Fibroblast of lung (primary cell): ENCODE measurements at regions not wholly inside any gene's neighbourhood (a gene's known extent, or its start where the extent isn't known, plus 50 kb on each side); places are given as distances from the start of the nearest gene placed in this dataset.

Experiments used
- DNase-seq, 2 donors: peaks; one replicate each; pipeline versions ENCODE4 v3.0.0 to v3.0.0-alpha.2; 2010; ENCODE audit warnings: low read depth in 2 of 2
- H2AFZ ChIP-seq: 2 replicates; pipeline ENCODE4 v1.5.1; 2012; ENCODE audit warnings: low read length, control low read depth, inconsistent platforms
- H3K27ac ChIP-seq: 2 replicates; pipeline ENCODE4 v1.5.1; 2011; ENCODE audit warnings: low read length, control low read depth; ENCODE audit not compliant: insufficient read depth
- H3K27me3 ChIP-seq: 2 replicates; pipeline ENCODE4 v1.5.1; 2011; ENCODE audit warnings: mild to moderate bottlenecking, low read length; ENCODE audit not compliant: control insufficient read depth, insufficient read depth
- H3K36me3 ChIP-seq: 2 replicates; pipeline ENCODE4 v1.5.1; 2011; ENCODE audit warnings: low read length; ENCODE audit not compliant: control insufficient read depth, insufficient read depth
- H3K4me1 ChIP-seq: 2 replicates; pipeline ENCODE4 v1.5.1; 2011; ENCODE audit warnings: low read length; ENCODE audit not compliant: control insufficient read depth, insufficient read depth; ENCODE audit errors: extremely low read depth
- H3K4me2 ChIP-seq: 2 replicates; pipeline ENCODE4 v1.5.1; 2011; ENCODE audit warnings: low read length, control low read depth; ENCODE audit not compliant: insufficient read depth; ENCODE audit errors: extremely low read depth
- H3K4me3 ChIP-seq, 4 experiments: fragments of 200-600 bp in 1 of 4; sonication (generic) in 1 of 4; replicated peaks in 1 of 4; 2 replicates each; pipeline ENCODE4 v1.5.1; 2011 to 2016; ENCODE audit warnings: low read length in 4 of 4, low read depth in 3 of 4, mild to moderate bottlenecking in 3 of 4, control low read depth in 2 of 4, inconsistent platforms in 1 of 4, mixed read lengths in 1 of 4; ENCODE audit not compliant: insufficient read depth in 1 of 4; ENCODE audit errors: control extremely low read depth in 1 of 4
- H3K79me2 ChIP-seq: 2 replicates; pipeline ENCODE4 v1.5.1; 2012; ENCODE audit warnings: mild to moderate bottlenecking, low read length, inconsistent platforms; ENCODE audit not compliant: control insufficient read depth, insufficient read depth
- H3K9ac ChIP-seq: 2 replicates; pipeline ENCODE4 v1.5.1; 2011; ENCODE audit warnings: mild to moderate bottlenecking, low read length, control low read depth; ENCODE audit not compliant: insufficient read depth
- H3K9me3 ChIP-seq: 2 replicates; pipeline ENCODE4 v1.5.1; 2012; ENCODE audit warnings: low read depth, low read length; ENCODE audit not compliant: control insufficient read depth, insufficient read depth
- H4K20me1 ChIP-seq: 2 replicates; pipeline ENCODE4 v1.5.1; 2011; ENCODE audit warnings: low read length; ENCODE audit not compliant: control insufficient read depth, insufficient read depth; ENCODE audit errors: extremely low read depth
- CTCF ChIP-seq, 2 donors: IDR thresholded peaks in 1 of 2; conservative IDR thresholded peaks in 1 of 2; 1 replicate in 1 of 2; 2 replicates in 1 of 2; pipeline ENCODE4 v1.5.1; 2011 to 2012; ENCODE audit warnings: low read length in 2 of 2, control low read depth in 1 of 2, inconsistent platforms in 1 of 2, low read depth in 1 of 2, mild to moderate bottlenecking in 1 of 2
- EZH2 ChIP-seq: IDR thresholded peaks from 2 replicates; pipeline ENCODE4 v1.5.1; 2012; ENCODE audit warnings: low read length, control low read depth, mild to moderate bottlenecking; ENCODE audit errors: missing control alignments

GRCh38 chr12:83848702-83849101 is 1063.9 kb downstream of the SLC6A15 start:
- Histone ChIP-seq H3K27ac (no peak overlapping the region), H2AFZ (no peak overlapping the region), H3K4me3 (no peak overlapping the region), H3K79me2 (no peaks in the 10 kb centered on the region), H3K36me3 (no peaks in the 10 kb centered on the region), H3K9ac (no peak overlapping the region), H3K4me1 (no peaks in the 10 kb centered on the region), H3K27me3 (no peaks in the 10 kb centered on the region), H3K4me2 (no peak overlapping the region), H3K9me3 (no peaks in the 10 kb centered on the region), H4K20me1 (no peaks in the 10 kb centered on the region)
- TF ChIP-seq EZH2 (no peak), CTCF (conservative IDR thresholded peaks at IDR 0.05 in 1 of 2, IDR thresholded peaks at IDR 0.05 in 1 of 2; ENCODE audit: low read depth in 1 of 2, low read length in 2 of 2) (no peak)
- DNase-seq, result no peak

GRCh38 chr12:83843541-83843940 is 1069.1 kb downstream of the SLC6A15 start:
- Histone ChIP-seq H3K27ac (no peak overlapping the region), H3K27me3 (no peaks in the 10 kb centered on the region), H3K36me3 (no peaks in the 10 kb centered on the region), H3K4me1 (no peaks in the 10 kb centered on the region), H3K4me3 (no peak overlapping the region), H3K9me3 (no peaks in the 10 kb centered on the region), H3K79me2 (no peaks in the 10 kb centered on the region), H4K20me1 (no peaks in the 10 kb centered on the region), H3K4me2 (no peak overlapping the region), H2AFZ (no peak overlapping the region), H3K9ac (no peak overlapping the region)
- TF ChIP-seq CTCF (conservative IDR thresholded peaks at IDR 0.05 in 1 of 2, IDR thresholded peaks at IDR 0.05 in 1 of 2; ENCODE audit: low read depth in 1 of 2, low read length in 2 of 2) (no peak), EZH2 (no peak)
- peak; percentile 48 to 66 for DNase-seq

- Histone ChIP-seq H3K79me2 (no peaks in the 10 kb centered on the region), H3K27ac (no peak overlapping the region), H3K4me3 (no peak overlapping the region), H3K27me3 (no peaks in the 10 kb centered on the region), H3K9ac (no peak overlapping the region), H2AFZ (no peak overlapping the region), H4K20me1 (no peaks in the 10 kb centered on the region), H3K4me1 (no peaks in the 10 kb centered on the region), H3K9me3 (no peaks in the 10 kb centered on the region), H3K4me2 (no peak overlapping the region), H3K36me3 (no peaks in the 10 kb centered on the region)
- no peak for TF ChIP-seq CTCF (conservative IDR thresholded peaks at IDR 0.05 in 1 of 2, IDR thresholded peaks at IDR 0.05 in 1 of 2; ENCODE audit: low read depth in 1 of 2, low read length in 2 of 2)
- TF ChIP-seq EZH2, result no peak
- peak in 1 of 2 donors; percentile 45 for DNase-seq
Observed at GRCh38 chr12:83841620-83842019, 1071.0 kb downstream of the SLC6A15 start.
